ENCODE measurements at regions not wholly inside any gene's neighbourhood (a gene's known extent, or its start where the extent isn't known, plus 50 kb on each side); places are given as distances from the start of the nearest gene placed in this dataset.

DNA sequence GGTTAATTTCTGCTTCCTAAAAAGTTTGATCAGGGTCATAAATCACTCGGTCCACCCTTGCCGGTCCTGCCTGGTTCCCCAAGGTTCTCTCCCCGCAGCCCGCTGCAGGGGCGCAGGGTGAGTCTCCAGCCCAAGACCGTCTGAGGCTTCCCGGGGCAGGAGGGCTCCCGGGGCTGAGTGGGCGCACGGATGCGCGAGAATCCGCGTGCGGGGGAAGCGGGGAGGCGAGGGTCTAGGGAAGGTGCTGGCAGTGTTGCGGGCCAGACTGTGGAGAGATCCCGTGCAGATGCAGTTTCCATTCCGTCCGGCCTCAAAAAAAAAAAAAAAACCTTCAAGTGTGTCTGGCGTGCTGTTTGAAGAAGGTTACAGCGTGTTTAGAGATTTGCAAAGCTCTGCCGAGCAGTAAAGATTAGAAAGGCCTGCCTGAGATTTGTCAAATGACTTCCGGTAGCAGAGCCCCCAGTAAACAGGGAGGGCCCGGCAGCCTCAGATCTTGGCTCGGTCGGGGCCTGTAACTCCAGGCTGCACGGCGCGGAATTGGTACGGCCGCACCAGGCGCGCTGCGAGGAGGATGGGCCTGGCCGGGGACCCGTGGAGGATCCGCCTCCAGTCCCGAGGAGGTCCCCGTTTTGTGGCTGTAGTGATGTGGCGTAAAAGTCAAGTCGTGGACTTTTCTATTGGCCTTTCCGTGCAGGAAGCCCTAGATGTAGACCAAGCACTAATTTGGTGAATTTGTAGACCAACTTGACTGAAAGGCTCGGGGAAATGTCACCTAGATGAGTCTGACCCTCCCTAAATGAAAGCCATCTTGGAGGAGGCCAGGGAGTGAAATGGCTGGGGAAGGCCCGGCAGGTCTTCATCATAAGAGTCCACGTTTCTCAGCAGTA, 293.2 kb upstream of the NFE2L3 start:
- H3K4me3 ChIP-seq (replicated peaks; ENCODE audit: low read depth, low read length), result no peak overlapping the region
- TF ChIP-seq CTCF (IDR thresholded peaks at IDR 0.05; ENCODE audit: low read depth, low read length, missing control alignments), result no peak
- no peak for DNase-seq (ENCODE audit: extremely low read depth, low read depth)

GRCh38 chr7:25859412-25860274, 292.4 kb upstream of the NFE2L3 start:
- no peak overlapping the region for H3K4me3 ChIP-seq (replicated peaks; ENCODE audit: low read depth, low read length)
- no peak for DNase-seq (ENCODE audit: extremely low read depth, low read depth)
- no peak for TF ChIP-seq CTCF (IDR thresholded peaks at IDR 0.05; ENCODE audit: low read depth, low read length, missing control alignments)

DNA sequence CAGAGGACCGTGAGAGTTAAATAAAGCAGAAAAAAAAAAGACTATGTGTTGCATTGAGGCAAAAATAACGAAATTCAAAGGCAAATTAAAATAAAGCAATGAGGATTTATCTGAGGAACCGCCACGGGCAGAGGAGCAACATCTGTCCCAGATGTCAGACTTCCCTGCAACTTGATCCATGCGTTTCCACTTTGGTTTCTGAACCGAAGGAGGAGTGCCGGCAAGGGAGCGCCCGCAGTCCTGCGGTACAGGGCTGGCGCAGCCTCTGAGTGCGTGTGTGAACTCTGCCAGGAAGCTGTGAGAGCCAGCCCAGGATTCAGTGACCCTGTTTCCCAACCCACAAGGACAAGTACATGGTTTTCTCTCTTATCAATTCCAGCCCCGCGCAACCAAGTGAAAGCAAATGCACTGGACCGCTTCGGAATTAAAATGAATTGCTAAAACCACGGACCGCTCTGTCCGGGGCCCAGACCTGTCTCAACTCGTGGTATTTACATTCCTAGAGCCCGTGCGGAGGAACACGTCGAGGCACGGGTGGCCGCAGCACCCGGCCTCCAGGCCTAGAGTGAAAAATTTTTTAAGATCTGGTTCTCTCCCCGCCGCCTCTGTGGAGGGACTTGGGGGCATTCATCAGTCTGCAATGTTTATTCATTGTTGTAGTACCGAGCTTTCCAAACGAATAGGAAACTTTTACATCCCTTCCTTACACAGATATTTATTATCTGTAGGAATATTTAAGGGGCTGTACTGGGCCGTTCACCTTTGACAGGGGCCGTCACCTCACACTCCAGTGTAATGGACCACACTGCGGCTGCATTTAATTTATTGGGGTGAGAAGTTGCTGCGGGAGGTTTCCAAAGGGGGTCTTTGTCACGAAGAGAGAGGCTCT, 291.5 kb upstream of the NFE2L3 start:
- no peak overlapping the region for H3K4me3 ChIP-seq (replicated peaks; ENCODE audit: low read depth, low read length)
- no peak for DNase-seq (ENCODE audit: extremely low read depth, low read depth)
- TF ChIP-seq CTCF (IDR thresholded peaks at IDR 0.05; ENCODE audit: low read depth, low read length, missing control alignments), result no peak

DNA sequence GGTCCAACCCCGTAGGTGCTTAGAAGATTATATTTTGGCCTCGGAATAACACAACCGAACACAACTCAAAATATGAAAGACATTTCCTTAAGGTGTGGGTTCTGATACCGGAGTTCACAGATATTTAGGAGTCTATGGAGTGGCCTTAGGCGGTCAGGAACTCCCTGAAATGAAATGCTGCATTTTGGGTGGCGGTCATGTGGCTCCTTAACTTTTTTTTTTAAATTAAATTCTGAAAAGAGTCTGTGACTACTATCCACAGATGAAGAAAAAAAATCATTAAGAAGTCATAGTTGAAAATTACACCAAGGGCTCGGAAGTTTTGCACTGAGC, 290.9 kb upstream of the NFE2L3 start:
- H3K4me3 ChIP-seq (replicated peaks; ENCODE audit: low read depth, low read length), result no peak overlapping the region
- no peak for DNase-seq (ENCODE audit: extremely low read depth, low read depth)
- no peak for TF ChIP-seq CTCF (IDR thresholded peaks at IDR 0.05; ENCODE audit: low read depth, low read length, missing control alignments)

DNA sequence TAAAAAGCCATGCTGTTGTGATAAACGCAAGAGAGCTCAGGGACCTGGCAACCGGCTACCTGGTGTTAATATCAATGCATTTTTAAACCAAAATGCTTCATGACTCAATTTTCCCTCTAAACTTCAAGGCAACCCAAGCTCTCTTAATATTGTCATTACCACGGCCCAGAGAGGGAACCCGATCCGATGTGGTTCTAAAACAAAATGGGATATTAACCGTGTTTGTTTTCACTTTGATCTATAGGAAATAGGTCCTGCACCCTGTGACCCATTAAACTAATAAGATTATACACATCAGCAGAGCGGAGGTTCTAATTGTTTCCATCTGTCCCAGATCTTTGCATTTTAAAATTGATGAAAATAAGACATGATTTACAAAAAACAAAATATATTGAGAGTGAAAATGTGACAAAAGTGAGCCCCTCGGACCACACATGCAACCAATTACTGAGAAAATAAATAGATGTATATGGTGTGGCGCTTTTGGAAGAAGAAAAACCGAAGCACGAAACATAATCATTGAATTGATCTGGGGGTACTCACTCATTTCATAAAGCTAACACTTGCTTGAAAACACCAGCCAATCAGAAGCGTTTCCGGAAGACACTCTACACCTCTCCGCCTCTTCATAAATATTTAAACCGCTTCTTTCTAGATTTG, 290.3 kb upstream of the NFE2L3 start:
- H3K4me3 ChIP-seq (replicated peaks; ENCODE audit: low read depth, low read length), result no peak overlapping the region
- no peak for TF ChIP-seq CTCF (IDR thresholded peaks at IDR 0.05; ENCODE audit: low read depth, low read length, missing control alignments)
- DNase-seq (ENCODE audit: extremely low read depth, low read depth), result no peak
